BE2C (cell line): ENCODE measurements at regions not wholly inside any gene's neighbourhood (a gene's known extent, or its start where the extent isn't known, plus 50 kb on each side); places are given as distances from the start of the nearest gene placed in this dataset.

ENCODE experiments used
- DNase-seq: peaks from one replicate; pipeline ENCODE4 v3.0.0-alpha.2; 2020
- H3K27me3 ChIP-seq: fragments of 250-450 bp; sonication (Bioruptor Pico); 2 replicates; pipeline ENCODE4 v1.5.1; 2020; ENCODE audit warnings: mild to moderate bottlenecking
- H3K36me3 ChIP-seq: fragments of 250-450 bp; sonication (Bioruptor Pico); 2 replicates; pipeline ENCODE4 v1.5.1; 2020; ENCODE audit warnings: mild to moderate bottlenecking
- H3K4me1 ChIP-seq: fragments of 250-450 bp; sonication (Bioruptor Pico); 2 replicates; pipeline ENCODE4 v1.5.1; 2020
- H3K4me3 ChIP-seq: 2 replicates; pipeline ENCODE4 v1.5.1; 2011; ENCODE audit warnings: low read depth, low read length
- H3K9me3 ChIP-seq: fragments of 250-450 bp; sonication (Bioruptor Pico); 2 replicates; pipeline ENCODE4 v1.5.1; 2020
- CTCF ChIP-seq: IDR thresholded peaks from 2 replicates; pipeline ENCODE4 v1.5.1; 2012; ENCODE audit warnings: mild to moderate bottlenecking, low read depth, low read length

GRCh38 chr22:33116841-33117547 lies 58.8 kb upstream of the SYN3 start:
- Histone ChIP-seq H3K9me3 (no peaks in the 10 kb centered on the region), H3K27me3 (no peaks in the 10 kb centered on the region), H3K4me1 (no peaks in the 10 kb centered on the region), H3K4me3 (no peak overlapping the region), H3K36me3 (no peaks in the 10 kb centered on the region)
- no peak for DNase-seq
- TF ChIP-seq CTCF: no peak

DNA sequence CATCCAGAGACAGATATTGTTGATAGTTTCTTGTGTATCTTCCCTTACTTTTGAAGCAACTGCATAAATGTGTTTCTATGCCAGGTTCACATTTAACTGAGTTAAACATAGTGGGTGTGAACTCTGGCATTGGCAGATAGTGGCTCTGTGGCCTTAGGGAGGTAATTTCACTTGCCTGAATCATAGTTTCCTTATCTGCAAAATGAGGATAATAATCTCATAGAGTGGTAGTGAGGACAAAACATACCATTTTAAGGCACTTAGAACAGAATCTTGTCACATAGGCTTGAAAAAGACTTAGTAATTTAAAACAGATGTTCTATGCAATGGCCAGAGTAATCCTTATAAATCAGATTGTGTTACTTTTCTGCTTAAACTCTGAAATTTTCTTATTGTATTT lies 56.4 kb upstream of the SYN3 start:
- Histone ChIP-seq H3K4me3 (no peak overlapping the region), H3K36me3 (no peaks in the 10 kb centered on the region), H3K9me3 (no peaks in the 10 kb centered on the region), H3K4me1 (no peaks in the 10 kb centered on the region), H3K27me3 (no peaks in the 10 kb centered on the region)
- no peak for TF ChIP-seq CTCF
- DNase-seq: no peak

GRCh38 chr22:33112580-33112979 lies 54.4 kb upstream of the SYN3 start:
- Histone ChIP-seq H3K4me1 (no peaks in the 10 kb centered on the region), H3K9me3 (no peaks in the 10 kb centered on the region), H3K27me3 (no peaks in the 10 kb centered on the region), H3K4me3 (no peak overlapping the region), H3K36me3 (no peaks in the 10 kb centered on the region)
- no peak for DNase-seq
- TF ChIP-seq CTCF: no peak

- H3K36me3 ChIP-seq: no peaks in the 10 kb centered on the region
- TF ChIP-seq CTCF: no peak
- no peak for DNase-seq
- no peaks in the 10 kb centered on the region for H3K9me3 ChIP-seq
- H3K4me3 ChIP-seq: no peak overlapping the region
- H3K4me1 ChIP-seq: no peaks in the 10 kb centered on the region
- no peaks in the 10 kb centered on the region for H3K27me3 ChIP-seq
Observed at GRCh38 chr22:33111491-33111890, 53.3 kb upstream of the SYN3 start.

GRCh38 chr22:33110562-33111163 lies 52.5 kb upstream of the SYN3 start:
- no peak for DNase-seq
- H3K4me3 ChIP-seq: no peak overlapping the region
- no peak for TF ChIP-seq CTCF
- H3K9me3 ChIP-seq: no peaks in the 10 kb centered on the region
- no peaks in the 10 kb centered on the region for H3K36me3 ChIP-seq
- no peaks in the 10 kb centered on the region for H3K4me1 ChIP-seq
- no peaks in the 10 kb centered on the region for H3K27me3 ChIP-seq
